OCI-M2 (cell line): ENCODE measurements at regions not wholly inside any gene's neighbourhood (a gene's known extent, or its start where the extent isn't known, plus 50 kb on each side); places are given as distances from the start of the nearest gene placed in this dataset.

Source experiments
- DNase-seq: peaks from one replicate; lab custom pipeline; 2025; ENCODE audit not compliant: unreplicated experiment; lab: John Stamatoyannopoulos, UW

GRCh38 chr6:21508753-21509152 lies 84.8 kb upstream of the SOX4 start:
- no peak for DNase-seq

GRCh38 chr6:21511891-21512550 lies 81.5 kb upstream of the SOX4 start:
- no peak for DNase-seq

- no peak for DNase-seq
These were observed 79.3 kb upstream of the SOX4 start for GRCh38 chr6:21514288-21514687.

GRCh38 chr6:21518317-21518716 lies 75.2 kb upstream of the SOX4 start:
- no peak for DNase-seq

- no peak for DNase-seq
These were observed 73.9 kb upstream of the SOX4 start for GRCh38 chr6:21519642-21520041.

- no peak for DNase-seq
These were observed 72.3 kb upstream of the SOX4 start for GRCh38 chr6:21521276-21521675.

- DNase-seq: no peak
These were observed 71.3 kb upstream of the SOX4 start for GRCh38 chr6:21522143-21522747.

- no peak for DNase-seq
These were observed 70.6 kb upstream of the SOX4 start for GRCh38 chr6:21522797-21523456.

- DNase-seq: no peak
These were observed 69.9 kb upstream of the SOX4 start for GRCh38 chr6:21523652-21524051.

- no peak for DNase-seq
These were observed 69.3 kb upstream of the SOX4 start for GRCh38 chr6:21524201-21524600.

GRCh38 chr6:21526974-21527373 lies 66.6 kb upstream of the SOX4 start:
- no peak for DNase-seq

GRCh38 chr6:21527731-21528130 lies 65.8 kb upstream of the SOX4 start:
- DNase-seq: no peak

GRCh38 chr6:21529431-21529830 lies 64.1 kb upstream of the SOX4 start:
- no peak for DNase-seq

- no peak for DNase-seq
These were observed 62.2 kb upstream of the SOX4 start for GRCh38 chr6:21531393-21531792.

GRCh38 chr6:21533678-21534077 lies 59.9 kb upstream of the SOX4 start:
- no peak for DNase-seq

- no peak for DNase-seq
These were observed 57.2 kb upstream of the SOX4 start for GRCh38 chr6:21536280-21536766.

- no peak for DNase-seq
These were observed 55.9 kb upstream of the SOX4 start for GRCh38 chr6:21537637-21538036.

- no peak for DNase-seq
These were observed 55.3 kb upstream of the SOX4 start for GRCh38 chr6:21538186-21538798.

- DNase-seq: no peak
These were observed 53.9 kb upstream of the SOX4 start for GRCh38 chr6:21539621-21540100.
